ENCODE measurements at regions not wholly inside any gene's neighbourhood (a gene's known extent, or its start where the extent isn't known, plus 50 kb on each side); places are given as distances from the start of the nearest gene placed in this dataset.
"Not testable (repeated sequence)": the region's sequence is repeated elsewhere in the genome, so short reads cannot be mapped to it uniquely, and the experiment has no call there.

DNA sequence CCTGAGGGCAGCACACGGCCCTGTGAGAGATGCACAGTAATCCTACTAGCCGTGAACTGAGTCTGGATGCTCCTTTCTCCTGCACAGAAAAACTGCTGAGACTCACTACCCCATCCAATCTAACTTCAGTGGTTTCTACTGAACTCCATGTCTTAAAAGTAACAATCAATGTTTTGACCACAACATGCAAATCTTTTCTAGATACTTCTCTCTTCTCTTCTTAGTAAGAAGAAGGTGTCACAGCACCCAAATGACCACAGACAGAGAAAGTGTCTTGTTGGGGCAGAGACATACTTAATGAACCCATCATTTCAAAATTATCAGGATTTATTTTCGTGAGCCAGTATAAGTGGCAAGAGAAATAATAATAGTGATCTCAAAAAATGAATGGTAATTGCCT lies 285.8 kb upstream of the MEF2C start:
- DNase-seq = no peak

DNA sequence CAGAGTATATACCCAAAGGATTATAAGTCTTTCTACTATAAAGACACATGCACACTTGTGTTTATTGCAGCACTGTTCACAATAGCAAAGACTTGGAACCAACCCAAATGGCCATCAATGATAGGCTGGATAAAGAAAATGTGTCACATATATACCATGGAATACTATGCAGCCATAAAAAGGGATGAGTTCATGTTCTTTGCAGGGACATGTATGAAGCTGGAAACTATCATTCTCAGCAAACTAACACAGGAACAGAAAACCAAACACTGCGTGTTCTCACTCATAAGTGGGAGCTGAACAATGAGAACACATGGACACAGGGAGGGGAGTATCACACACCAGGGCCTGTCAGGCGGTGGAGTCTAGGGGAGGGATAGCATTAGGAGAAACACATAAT lies 281.7 kb upstream of the MEF2C start:
- DNase-seq = not testable (repeated sequence)

DNA sequence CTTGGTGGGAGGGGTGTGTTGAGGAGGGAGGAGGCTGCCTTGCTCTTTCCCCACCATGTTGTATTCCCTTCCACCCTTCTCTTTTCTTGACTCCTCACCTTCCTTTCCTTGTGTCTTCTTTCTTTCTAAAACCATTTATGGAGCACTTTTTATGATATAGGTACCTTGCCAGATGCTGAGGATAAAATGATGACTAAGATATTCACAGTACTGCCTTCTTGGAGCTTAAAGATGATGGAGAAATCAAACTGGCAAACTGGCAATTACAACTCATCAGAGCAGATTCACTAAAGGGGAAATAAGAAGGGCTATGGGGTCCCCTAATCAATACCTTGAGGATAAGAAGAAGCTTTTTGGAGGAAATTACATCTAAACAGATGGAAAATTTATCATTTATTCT lies 273.2 kb upstream of the MEF2C start:
- no peak for DNase-seq

DNA sequence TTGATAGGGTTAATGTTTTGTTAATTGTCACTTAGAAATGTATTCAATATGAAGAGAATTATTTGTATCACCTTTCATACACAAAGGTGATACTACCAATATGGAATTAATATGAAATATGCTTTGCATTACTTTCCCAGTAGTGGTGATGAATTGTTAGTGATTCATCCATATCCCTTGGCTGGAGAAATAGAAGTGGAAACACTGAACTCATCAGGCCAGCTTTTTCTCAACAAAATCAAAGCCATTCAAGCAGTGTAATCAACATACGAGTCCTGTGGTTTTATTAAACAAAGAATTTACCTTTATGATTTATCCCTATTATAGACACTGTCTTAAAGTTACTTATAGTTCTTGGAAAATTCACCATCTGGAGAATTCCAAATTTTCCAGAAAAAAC lies 264.0 kb upstream of the MEF2C start:
- no peak for DNase-seq

DNA sequence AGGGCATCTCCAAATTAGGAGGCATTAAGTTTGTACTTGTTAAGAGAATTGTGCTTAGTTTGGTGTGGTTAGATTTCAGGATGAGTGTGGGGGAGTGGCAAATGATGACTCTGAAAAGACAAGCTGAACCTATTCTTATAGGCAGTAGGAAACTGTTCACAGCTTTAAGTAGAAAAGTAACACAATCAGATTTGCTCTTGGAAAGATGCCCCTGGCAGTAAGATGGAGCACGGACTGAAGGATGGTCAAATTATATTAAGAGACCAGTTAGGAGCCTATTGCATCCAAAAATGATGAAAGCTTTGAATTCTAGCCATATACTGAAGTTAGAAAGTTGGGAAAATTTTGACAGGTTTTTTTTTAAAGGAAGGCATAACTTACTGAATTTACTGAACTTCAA lies 254.2 kb upstream of the MEF2C start:
- no peak for DNase-seq

DNA sequence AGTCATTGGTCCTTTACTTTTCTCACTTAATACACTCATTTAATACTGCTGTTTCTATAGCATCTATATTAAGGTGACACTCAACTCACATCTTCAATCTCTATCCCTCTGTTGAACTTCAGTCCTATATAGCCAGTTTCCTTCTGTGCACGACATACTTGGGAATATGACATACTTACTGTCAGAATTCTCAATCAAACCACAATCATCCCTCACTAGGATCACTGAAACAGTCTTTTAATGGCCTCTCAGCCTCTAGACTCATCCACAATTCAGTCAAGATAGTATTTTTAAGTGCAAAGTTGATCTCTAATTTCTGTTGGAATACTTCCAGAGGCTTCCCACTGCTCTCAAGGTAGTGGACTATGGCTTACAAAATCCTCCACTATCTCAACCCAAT lies 251.0 kb upstream of the MEF2C start:
- no peak for DNase-seq

DNA sequence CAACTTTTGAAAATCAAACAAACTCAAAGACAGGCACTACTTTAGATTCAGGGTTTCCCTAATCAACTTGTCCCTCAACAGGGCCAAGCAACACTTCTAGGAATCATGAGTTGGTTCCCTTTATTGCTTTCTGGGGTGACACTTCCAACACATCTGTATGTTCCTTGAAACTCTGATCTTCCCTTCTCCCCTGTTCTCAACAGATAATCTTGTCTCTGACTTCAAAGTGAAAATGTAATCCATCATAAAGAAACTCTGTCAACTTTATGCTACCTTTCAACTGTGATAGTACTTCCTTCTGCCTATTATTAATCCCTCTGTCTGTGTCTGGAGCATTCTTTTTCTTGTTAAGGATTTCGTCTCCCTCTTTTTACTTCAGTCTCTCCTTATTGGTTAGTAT lies 250.1 kb upstream of the MEF2C start:
- no peak for DNase-seq

DNA sequence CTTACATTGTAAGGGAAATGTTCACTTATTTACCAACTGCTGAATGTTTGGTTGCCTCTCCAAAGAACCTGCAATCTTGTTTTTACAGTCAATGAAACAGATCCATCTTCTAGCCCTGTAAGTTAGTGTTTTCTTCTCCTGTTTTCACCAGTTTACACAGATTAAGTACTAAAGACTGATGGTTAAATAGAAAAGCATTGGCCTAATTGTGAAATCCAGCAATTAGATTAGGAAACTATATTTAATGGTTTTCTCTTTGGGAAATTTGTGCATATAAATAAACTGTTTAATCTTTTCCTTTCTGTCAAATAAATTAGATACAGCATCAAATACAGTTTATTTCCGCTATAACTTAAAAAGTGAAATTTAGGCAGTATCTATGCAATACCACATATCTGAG lies 247.9 kb upstream of the MEF2C start:
- DNase-seq = no peak

DNA sequence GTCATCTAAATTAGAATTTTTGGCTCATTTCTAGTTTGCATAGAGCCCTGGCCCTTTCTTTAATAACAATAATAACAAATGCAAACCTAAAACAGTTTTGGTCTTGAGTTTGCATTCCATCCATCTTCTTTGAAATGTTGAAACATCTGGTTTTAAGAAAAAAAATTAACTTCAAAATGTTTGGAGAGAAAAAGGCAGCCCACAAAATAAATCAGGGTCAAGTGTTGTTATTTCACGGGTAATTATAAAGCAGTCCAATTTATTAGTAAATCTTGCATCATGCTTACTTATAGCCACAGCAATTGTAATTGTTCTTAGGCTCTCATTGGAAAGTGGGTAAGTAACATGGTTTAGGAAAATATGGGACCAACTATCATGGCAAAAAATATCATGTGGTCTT lies 247.0 kb upstream of the MEF2C start:
- no peak for DNase-seq

DNA sequence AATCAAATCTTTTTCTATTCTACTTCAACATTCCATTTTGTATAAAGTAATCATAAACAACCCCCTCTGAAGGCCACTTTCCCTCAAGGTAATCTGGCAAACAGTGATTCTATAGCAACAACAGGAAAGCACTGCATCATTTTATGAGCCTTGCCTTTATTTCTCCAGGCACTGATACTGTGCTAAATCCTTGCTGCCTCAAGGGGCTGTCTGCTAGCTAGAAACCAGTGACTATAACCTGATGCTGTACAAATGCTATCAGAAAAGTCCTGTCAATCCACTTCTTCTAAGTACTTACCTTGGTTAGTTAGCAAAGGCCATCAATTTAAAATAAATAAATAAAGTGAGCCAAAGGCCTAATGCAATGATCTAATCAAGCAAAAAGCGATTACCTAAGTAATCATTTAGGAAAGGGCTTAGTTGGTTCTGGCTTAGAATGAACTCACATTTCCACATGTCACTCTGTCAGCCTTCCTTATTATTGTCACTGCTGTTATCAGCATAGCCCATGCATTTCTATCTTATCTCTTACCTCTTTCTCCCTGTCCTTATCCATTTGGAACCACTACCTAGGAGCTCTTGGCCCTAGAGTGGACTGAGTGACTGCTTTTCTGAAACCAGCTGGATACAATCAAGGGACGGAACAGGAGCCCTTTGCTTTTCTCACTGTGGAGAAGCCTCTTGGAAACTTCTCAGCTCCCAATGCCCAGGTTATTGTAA lies 246.1 kb upstream of the MEF2C start:
- DNase-seq = peak; percentile 17

DNA sequence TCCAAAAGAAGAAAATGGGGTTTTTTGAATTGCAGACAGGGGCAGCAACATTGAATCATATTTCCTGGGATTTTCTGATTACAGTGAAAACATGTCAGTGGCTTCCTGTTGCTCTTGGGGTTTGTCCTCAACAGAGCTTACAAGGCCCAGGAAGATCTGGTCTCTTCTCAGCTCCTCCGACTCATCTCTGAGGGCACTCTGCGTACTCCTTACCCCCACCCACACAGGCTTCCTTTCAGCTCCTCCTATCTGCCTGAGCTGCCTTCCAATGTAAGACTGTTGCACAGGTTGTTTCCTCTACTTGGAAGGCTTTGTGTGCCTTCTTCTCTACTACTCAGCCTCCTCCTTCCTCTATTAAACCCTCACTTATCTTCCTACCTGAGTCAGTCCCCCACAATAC lies 245.1 kb upstream of the MEF2C start:
- peak; percentile 13 for DNase-seq

DNA sequence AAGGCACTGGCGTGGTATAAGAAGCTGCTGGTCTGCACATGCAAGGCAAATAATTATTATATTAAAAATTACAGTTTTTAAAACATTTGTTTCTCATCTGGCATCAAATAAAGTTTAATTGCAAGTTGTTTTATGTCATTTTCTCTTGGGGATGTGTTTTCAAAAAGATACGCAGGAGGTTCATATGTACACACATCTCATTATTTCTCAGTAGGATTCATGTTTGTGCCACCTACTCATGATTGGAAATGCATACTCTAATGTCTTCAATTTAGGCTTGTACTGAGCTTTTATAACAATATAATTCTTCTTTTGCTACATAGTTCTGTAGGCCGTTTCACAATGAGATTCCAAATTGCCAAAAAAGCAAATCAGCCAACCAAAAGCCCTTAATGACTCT lies 244.2 kb upstream of the MEF2C start:
- DNase-seq = no peak

DNA sequence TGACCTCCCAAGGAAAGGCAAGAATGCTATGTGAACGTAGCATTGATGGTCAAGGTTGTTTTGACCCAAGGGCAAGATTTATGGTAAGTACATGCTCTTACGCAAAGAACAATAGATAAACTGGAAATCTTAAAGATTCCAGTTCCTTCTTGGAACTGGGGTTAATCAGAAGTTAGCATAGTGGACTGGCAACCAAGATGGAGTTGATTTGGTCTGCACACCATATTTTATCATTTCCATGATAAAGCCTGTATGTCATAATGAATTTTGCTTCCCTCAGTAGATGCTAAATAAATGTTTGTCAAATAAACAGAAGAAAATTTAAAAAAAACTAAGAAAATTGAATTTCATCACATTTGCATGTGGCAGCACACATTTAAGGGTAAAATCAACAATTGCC lies 242.4 kb upstream of the MEF2C start:
- no peak for DNase-seq

DNA sequence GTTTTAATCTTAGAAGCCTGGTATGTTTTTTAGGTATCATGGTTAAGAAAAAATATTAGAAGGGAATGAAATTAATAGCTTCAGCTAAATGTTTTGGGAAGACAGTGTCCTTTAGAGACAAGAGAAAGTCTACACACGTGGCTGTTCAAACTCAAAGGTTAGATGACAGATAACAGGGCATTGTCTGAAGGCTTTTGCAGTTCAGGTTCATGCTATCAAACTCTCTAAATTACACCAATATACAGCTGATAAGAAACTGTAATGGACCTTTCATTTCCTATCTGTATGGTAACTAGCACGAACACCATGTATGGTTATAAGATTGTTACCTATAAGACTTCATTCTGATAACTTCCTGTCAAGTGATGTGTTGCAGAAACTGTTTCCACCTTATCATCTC lies 240.6 kb upstream of the MEF2C start:
- DNase-seq = no peak

DNA sequence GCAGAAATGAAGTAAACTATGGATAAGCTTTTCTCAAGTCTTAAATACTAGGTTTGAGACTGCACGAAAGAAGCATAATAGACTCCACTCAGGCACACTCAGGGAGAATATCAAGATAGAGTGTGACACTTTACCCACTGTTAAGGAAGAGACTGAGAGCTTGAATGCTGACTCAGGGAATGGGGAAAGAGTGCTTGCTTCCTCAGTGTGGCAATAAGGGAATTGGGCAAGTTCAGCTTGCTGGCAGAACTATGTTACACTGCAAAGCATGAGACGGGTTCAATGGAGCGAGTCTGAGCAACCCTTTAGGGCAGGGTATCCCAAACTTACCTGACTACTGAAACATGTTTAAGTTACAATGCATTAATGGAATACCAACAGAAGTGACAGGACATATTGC lies 237.7 kb upstream of the MEF2C start:
- no peak for DNase-seq

DNA sequence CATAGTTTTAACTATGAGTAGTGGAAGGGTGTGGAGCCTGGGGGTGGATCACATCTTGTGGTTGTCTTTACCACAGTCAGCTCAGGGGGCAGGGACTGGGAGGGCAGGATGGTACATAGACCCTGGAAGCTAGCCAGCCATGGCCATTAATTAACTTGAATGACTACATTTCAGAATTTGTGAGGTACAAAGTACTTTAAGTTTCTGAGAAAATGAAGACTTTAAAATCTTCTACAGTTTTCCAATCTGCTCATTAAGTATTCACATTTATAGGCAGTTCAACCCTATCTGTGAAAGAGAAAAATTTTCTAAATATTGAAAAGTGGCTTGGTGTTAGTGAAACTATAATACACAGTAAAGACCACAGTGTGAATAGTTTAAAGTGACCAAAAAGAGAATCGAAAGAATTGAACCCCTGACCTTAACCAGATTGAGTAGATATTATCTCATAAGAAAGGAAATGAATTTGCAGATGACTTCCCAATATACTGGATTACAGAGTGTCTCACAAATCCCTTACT lies 234.2 kb upstream of the MEF2C start:
- no peak for DNase-seq

DNA sequence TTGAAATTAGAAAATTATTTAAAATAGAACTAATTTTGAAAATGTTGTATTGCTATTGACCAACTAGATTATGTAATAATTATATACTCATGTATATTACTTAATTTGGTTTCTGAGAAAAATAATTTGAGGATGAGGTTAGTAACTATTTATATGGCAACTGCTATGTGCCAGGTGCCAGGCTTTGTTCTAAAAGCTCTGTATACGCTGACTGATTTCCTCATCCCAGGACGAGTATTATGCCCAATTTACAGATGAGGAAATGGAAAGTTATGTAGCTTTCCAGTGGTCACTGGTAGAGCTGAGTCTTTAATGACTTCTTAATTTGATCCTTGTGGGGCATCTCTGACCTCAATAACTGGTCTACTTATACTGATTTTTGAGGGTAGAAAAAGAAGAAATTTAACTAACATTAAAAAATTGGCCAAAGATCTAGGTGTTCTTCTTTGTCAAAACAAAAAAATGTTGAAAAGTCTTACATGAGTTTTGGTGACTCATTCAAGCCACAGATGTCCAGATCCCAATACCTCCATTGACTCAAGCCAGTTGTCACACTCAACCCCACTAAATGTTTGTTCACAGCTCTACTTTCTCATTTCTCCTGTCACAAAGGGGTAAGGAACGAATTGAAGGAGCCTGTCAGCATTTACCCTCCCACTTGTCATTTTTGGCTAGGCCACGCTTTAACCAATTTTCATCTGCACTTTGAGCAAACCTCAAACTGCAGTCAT lies 228.1 kb upstream of the MEF2C start:
- DNase-seq = no peak

DNA sequence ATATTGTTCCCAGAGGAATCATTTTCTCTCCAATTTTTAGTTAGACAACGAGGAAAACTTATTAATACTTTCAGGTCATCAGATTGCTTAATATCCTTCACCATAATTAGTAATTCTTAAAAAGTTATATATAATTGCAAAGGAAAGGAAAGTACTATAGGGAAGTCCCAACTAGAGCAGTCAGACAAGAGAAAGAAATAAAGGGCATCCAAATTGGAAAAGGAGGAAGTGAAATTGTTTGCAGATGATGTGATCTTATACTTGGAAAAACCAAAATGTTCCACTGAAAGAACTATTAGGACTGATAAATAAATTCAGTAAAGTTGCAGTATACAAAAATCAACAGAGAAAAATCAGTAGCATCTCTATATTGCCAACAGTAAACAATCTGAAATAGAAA lies 223.5 kb upstream of the MEF2C start:
- no peak for DNase-seq

DNA sequence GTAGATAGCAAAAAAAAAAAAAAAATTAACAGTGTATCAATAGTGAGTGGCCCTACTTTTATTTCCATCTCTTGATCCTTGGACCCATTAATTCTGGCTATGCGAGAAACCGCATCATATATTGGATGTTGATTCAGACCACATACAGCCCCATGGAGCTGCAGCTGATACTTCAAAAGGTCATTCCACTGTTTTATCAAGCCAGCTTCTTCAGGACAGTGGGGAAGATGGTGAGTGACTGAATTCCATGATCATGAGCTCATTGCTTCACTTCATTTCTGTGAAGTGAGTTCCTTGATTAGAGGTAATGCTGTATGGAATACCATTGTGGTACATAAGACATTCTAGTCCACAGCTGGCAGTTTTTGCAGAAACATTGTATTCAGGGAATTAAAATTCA lies 222.9 kb upstream of the MEF2C start:
- no peak for DNase-seq

DNA sequence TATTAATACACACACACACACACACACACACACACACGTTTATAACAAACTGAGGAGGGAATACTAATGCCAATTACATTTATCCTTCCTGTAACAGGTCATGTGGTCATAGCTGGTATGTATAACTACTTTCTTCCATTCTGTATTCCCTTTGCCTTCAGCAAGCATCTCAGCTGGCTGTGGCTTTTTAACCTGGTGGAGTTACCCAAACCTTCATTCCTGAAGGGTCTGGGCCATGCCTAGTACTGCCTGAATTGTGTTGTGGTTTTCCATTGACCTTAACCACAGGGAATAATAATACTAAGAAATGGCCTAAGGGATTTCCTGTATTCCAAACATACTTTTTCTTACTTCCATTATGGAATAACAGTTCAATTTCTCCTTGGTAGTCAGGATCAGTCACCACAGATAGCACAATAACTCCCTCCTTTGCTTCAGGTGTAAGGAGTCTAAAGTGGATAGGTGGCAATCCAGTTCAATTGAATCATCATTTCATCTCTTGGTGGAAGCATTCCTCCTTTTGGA lies 222.2 kb upstream of the MEF2C start:
- DNase-seq = no peak

DNA sequence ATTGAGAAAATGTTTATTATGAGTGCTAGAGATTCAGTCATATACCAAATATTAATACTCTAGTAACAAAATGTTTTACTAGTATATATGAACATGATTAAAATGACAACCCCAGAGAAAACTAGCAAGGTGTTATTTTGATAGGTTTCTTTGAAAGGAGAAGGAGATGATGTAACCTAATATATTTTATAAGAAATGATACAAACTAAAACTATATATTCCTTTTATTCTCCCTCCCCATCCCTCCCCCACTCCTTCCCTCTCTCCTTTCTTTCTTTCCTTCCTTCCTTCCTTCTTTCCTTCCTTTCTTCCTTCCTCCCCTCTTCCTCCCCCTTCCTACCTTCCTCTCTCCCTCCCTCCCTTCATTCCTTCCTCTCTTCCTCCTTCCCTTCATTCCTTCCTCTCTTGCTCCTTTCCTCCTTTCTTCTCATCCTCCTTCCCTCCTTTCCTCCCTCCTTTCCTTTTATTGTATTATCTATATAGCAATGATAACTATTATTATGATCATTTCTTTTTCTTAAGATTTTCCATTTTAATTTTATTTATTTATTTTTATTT lies 215.3 kb upstream of the MEF2C start:
- no peak for DNase-seq

DNA sequence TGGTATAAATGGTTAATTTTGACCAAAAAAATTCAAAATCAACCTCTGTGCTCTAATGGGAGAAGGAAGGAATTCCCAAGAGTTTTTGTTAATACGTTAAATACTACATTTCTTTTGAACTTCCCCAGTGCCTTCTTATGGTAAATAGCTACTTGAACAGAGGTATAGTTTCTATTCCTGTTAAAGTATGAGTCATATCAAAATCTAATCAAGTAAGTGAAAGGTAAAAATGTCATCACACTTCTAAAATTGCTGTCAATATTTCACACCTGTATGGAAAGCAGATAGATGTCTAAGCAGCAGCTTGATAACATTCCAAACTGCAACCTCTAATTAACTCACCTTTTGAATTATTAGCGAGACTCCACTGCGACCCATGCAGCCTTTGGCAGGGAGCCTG lies 214.1 kb upstream of the MEF2C start:
- DNase-seq = no peak

DNA sequence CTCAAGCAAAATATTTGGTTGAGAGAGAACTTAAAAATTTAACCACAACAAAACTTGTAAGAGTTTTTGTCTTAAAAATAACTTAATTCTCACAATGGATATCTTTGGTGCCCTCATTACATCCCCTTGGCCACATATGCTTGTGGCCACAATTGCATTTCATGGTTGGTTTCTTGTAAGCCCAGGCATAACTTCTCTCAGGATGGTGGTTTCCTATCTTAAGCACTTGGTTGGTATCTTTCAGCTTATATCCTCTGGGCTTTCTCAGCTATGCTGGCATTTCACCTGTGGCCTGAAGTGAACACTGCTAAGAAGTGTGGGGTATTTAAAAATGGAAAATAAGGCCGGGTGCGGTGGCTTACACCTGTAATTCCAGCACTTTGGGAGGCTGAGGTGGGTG lies 212.4 kb upstream of the MEF2C start:
- DNase-seq = no peak

DNA sequence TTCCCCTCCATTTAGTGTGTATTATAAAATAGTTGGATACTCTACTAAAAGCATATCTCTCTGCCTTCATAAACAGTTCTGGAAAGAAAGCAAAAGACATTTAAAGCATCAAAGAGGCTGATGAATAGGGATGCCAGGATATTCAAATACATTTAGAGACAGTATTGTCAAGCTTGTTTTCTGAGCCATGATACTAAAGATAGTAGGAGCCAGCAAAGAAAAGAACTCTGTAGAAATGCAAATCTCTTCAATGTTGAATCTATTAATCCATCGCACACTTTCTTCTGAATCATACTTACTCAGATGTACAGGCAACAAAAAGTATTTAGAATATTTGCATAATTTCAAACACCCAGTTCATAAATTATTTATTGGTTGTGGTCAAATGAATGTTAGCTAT lies 207.1 kb upstream of the MEF2C start:
- no peak for DNase-seq
